ENCODE measurements at regions not wholly inside any gene's neighbourhood (a gene's known extent, or its start where the extent isn't known, plus 50 kb on each side); places are given as distances from the start of the nearest gene placed in this dataset.

DNA sequence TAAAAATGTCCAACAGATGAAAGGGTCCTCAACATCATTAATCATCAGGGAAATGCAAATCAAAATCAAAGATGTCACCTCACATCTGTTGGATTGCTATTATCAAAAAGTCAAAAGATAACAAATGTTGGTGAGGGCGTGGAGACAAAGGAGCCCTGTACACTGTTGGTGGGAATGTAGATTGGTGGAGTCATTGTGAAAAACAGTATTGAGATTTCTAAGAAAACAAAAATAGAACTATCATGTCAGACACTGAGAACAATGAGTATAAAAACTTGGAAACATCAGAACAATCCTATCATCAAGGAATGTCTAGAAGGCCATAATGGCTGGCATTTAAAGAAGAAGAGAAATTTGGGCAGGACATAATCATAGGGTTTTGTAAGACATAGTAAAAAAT lies 209.2 kb upstream of the PTGFR start:
- Histone ChIP-seq H2AFZ (ENCODE audit: insufficient read depth, low read depth, low read length, poor library complexity, severe bottlenecking) (no peak overlapping the region), H3K9ac (ENCODE audit: low read length) (no peak overlapping the region), H3K27ac (ENCODE audit: low read length in 2 of 2) (no peak overlapping the region), H3K4me3 (ENCODE audit: control extremely low read depth in 1 of 5, extremely low read depth in 1 of 5, insufficient read depth in 1 of 5, low read depth in 2 of 5, low read length in 4 of 5) (no peak overlapping the region), H3K4me1 (ENCODE audit: control insufficient read depth in 2 of 2, insufficient read depth in 2 of 2, low read length in 2 of 2) (no peaks in the 10 kb centered on the region), H3K9me3 (ENCODE audit: control extremely low read depth in 1 of 3, control insufficient read depth in 2 of 3, insufficient read depth in 1 of 3, low read length in 2 of 3) (no peaks in the 10 kb centered on the region), H3K79me2 (ENCODE audit: control insufficient read depth, insufficient read depth, low read length) (no peaks in the 10 kb centered on the region), H3K27me3 (replicated peaks in 1 of 4; ENCODE audit: control extremely low read depth in 1 of 4, control insufficient read depth in 3 of 4, insufficient read depth in 4 of 4, low read length in 3 of 4) (no peaks in the 10 kb centered on the region), H3K4me2 (replicated peaks; ENCODE audit: low read depth, low read length, poor library complexity, severe bottlenecking) (no peak overlapping the region), H4K20me1 (ENCODE audit: control insufficient read depth, insufficient read depth, low read length, poor library complexity, severe bottlenecking) (no peaks in the 10 kb centered on the region), H3K36me3 (replicated peaks in 1 of 2; ENCODE audit: control extremely low read depth in 1 of 2, control insufficient read depth in 1 of 2, extremely low read depth in 1 of 2, insufficient read depth in 2 of 2, low read length in 1 of 2) (no peaks in the 10 kb centered on the region)
- TF ChIP-seq CTCF (IDR thresholded peaks at IDR 0.05) (no peak), EZH2 (IDR thresholded peaks at IDR 0.05; ENCODE audit: borderline replicate concordance, insufficient read depth, low read depth, low read length, poor library complexity, severe bottlenecking) (no peak)
- intact Hi-C loops (cut with micrococcal nuclease) = no loop called here
- no peak for DNase-seq
- CTCF ChIA-PET = no interaction called here
- Mint-ChIP-seq H3K9me3 (ENCODE audit: insufficient read depth) (peaks cover 4% of the 10 kb centered on the region), H3K27me3 (peaks cover 3% of the 10 kb centered on the region), H3K4me1 (no peaks in the 10 kb centered on the region), H3K4me3 (no peak overlapping the region), H3K27ac (no peak overlapping the region)
- POLR2A ChIA-PET = no interaction called here
- ATAC-seq (ENCODE audit: low read depth) = no peak
- WGBS (ENCODE audit: insufficient coverage) = no CpG with 5 or more reads among the region's 1 CpG

- H3K4me3 Mint-ChIP-seq = no peak overlapping the region
- Histone ChIP-seq H3K9ac (ENCODE audit: low read length) (no peak overlapping the region), H3K27ac (ENCODE audit: low read length in 2 of 2) (no peak overlapping the region), H4K20me1 (ENCODE audit: control insufficient read depth, insufficient read depth, low read length, poor library complexity, severe bottlenecking) (no peaks in the 10 kb centered on the region), H3K36me3 (replicated peaks in 1 of 2; ENCODE audit: control extremely low read depth in 1 of 2, control insufficient read depth in 1 of 2, extremely low read depth in 1 of 2, insufficient read depth in 2 of 2, low read length in 1 of 2) (no peaks in the 10 kb centered on the region), H3K4me1 (ENCODE audit: control insufficient read depth in 2 of 2, insufficient read depth in 2 of 2, low read length in 2 of 2) (no peaks in the 10 kb centered on the region), H2AFZ (ENCODE audit: insufficient read depth, low read depth, low read length, poor library complexity, severe bottlenecking) (no peak overlapping the region), H3K4me3 (ENCODE audit: control extremely low read depth in 1 of 5, extremely low read depth in 1 of 5, insufficient read depth in 1 of 5, low read depth in 2 of 5, low read length in 4 of 5) (no peak overlapping the region), H3K4me2 (replicated peaks; ENCODE audit: low read depth, low read length, poor library complexity, severe bottlenecking) (no peak overlapping the region), H3K9me3 (ENCODE audit: control extremely low read depth in 1 of 3, control insufficient read depth in 2 of 3, insufficient read depth in 1 of 3, low read length in 2 of 3) (no peaks in the 10 kb centered on the region), H3K27me3 (replicated peaks in 1 of 4; ENCODE audit: control extremely low read depth in 1 of 4, control insufficient read depth in 3 of 4, insufficient read depth in 4 of 4, low read length in 3 of 4) (no peaks in the 10 kb centered on the region), H3K79me2 (ENCODE audit: control insufficient read depth, insufficient read depth, low read length) (no peaks in the 10 kb centered on the region)
- WGBS (ENCODE audit: insufficient coverage) = no CpG with 5 or more reads among the region's 2 CpGs
- H3K27ac Mint-ChIP-seq = no peak overlapping the region
- ChIA-PET POLR2A (no interaction called here), CTCF (no interaction called here)
- DNase-seq (no peak), ATAC-seq (ENCODE audit: low read depth) (no peak)
- intact Hi-C loops (cut with micrococcal nuclease) = no loop called here
- H3K4me1 Mint-ChIP-seq = no peaks in the 10 kb centered on the region
- H3K27me3 Mint-ChIP-seq = no peaks in the 10 kb centered on the region
- TF ChIP-seq EZH2 (IDR thresholded peaks at IDR 0.05; ENCODE audit: borderline replicate concordance, insufficient read depth, low read depth, low read length, poor library complexity, severe bottlenecking) = no peak
- TF ChIP-seq CTCF (IDR thresholded peaks at IDR 0.05) = no peak
- peaks cover 4% of the 10 kb centered on the region for H3K9me3 Mint-ChIP-seq (ENCODE audit: insufficient read depth)
These were observed 207.1 kb upstream of the PTGFR start for GRCh38 chr1:78283691-78284090.

Measured in B cell (primary cell).